Neural cell (in vitro differentiated cells): ENCODE measurements at regions not wholly inside any gene's neighbourhood (a gene's known extent, or its start where the extent isn't known, plus 50 kb on each side); places are given as distances from the start of the nearest gene placed in this dataset.

Experiments
- H2AFZ ChIP-seq: fragments of 200-600, 300-800 bp; sonication (generic), shearing (Covaris generic); 2 replicates; pipeline ENCODE4 v1.6.0; 2014; ENCODE audit warnings: low read depth, mild to moderate bottlenecking, antibody characterized with exemption, low read length, moderate library complexity
- H3F3A ChIP-seq: fragments of 200-600 bp; shearing (Covaris generic); 2 replicates; pipeline ENCODE4 v1.6.1; 2016; ENCODE audit warnings: mild to moderate bottlenecking, moderate library complexity, mixed read lengths, antibody characterized with exemption, low read length; ENCODE audit not compliant: insufficient read depth, poor library complexity, severe bottlenecking
- H3K27ac ChIP-seq: fragments of 200-600, 300-800 bp; sonication (generic), shearing (Covaris generic); 2 replicates; pipeline ENCODE4 v1.5.1; 2014; ENCODE audit warnings: mild to moderate bottlenecking, low read length, moderate library complexity
- H3K27me3 ChIP-seq: fragments of 300-800, 200-600 bp; sonication (generic), shearing (Covaris generic); 2 replicates; pipeline ENCODE4 v1.6.0; 2014; ENCODE audit warnings: mild to moderate bottlenecking, low read depth, low read length, moderate library complexity; ENCODE audit not compliant: insufficient read depth
- H3K36me3 ChIP-seq: fragments of 300-800, 200-600 bp; sonication (generic), shearing (Covaris generic); 2 replicates; pipeline ENCODE4 v1.5.1; 2014; ENCODE audit warnings: mild to moderate bottlenecking, antibody characterized with exemption, low read length, moderate library complexity; ENCODE audit not compliant: insufficient read depth
- H3K4me2 ChIP-seq: fragments of 300-800, 200-600 bp; sonication (generic), shearing (Covaris generic); 2 replicates; pipeline ENCODE4 v1.6.0; 2014; ENCODE audit warnings: mild to moderate bottlenecking, low read length
- H3K4me3 ChIP-seq: fragments of 300-800, 200-600 bp; sonication (generic), shearing (Covaris generic); 2 replicates; pipeline ENCODE4 v1.5.1; 2014; ENCODE audit warnings: mild to moderate bottlenecking, low read length, moderate library complexity
- H3K79me2 ChIP-seq: fragments of 200-600 bp; shearing (Covaris generic); replicated peaks from 2 replicates; pipeline ENCODE4 v1.6.0; 2014; ENCODE audit warnings: mild to moderate bottlenecking, low read length, moderate library complexity; ENCODE audit not compliant: insufficient read depth
- H3K9ac ChIP-seq: fragments of 300-800, 200-600 bp; sonication (generic), shearing (Covaris generic); 2 replicates; pipeline ENCODE4 v1.6.1; 2016; ENCODE audit warnings: mild to moderate bottlenecking, low read length, mixed read lengths
- H3K9me2 ChIP-seq: fragments of 200-600 bp; shearing (Covaris generic); 2 replicates; pipeline ENCODE4 v1.6.1; 2016; ENCODE audit warnings: mild to moderate bottlenecking, low read length, mixed read lengths; ENCODE audit not compliant: insufficient read depth
- H3K9me3 ChIP-seq: fragments of 200-600, 300-800 bp; sonication (generic), shearing (Covaris generic); 2 replicates; pipeline ENCODE4 v1.6.1; 2016; ENCODE audit warnings: mild to moderate bottlenecking, mixed run types, low read length, moderate library complexity, mixed read lengths
- H4K20me1 ChIP-seq: fragments of 200-600 bp; shearing (Covaris generic); 2 replicates; pipeline ENCODE4 v1.6.1; 2016; ENCODE audit warnings: mild to moderate bottlenecking, mixed run types; ENCODE audit not compliant: insufficient read depth
- CTCF ChIP-seq: fragments of 450-650 bp; IDR thresholded peaks from 2 replicates; pipeline ENCODE4 v1.5.1; 2014; ENCODE audit warnings: antibody characterized with exemption, mild to moderate bottlenecking, moderate library complexity; ENCODE audit not compliant: poor library complexity, severe bottlenecking
- EP300 ChIP-seq: fragments of 450-650 bp; conservative IDR thresholded peaks from 2 replicates; pipeline ENCODE4 v1.6.1; 2014; ENCODE audit warnings: antibody characterized with exemption, mild to moderate bottlenecking, moderate library complexity; ENCODE audit not compliant: poor library complexity, severe bottlenecking
- EZH2 ChIP-seq: fragments of 200-600, 300-800 bp; shearing (Covaris generic), sonication (generic); IDR thresholded peaks from 2 replicates; pipeline ENCODE4 v1.6.1; 2014; ENCODE audit warnings: antibody characterized with exemption, low read length, borderline replicate concordance, mild to moderate bottlenecking; ENCODE audit not compliant: insufficient read depth, poor library complexity, severe bottlenecking
- MXI1 ChIP-seq: fragments of 450-650 bp; conservative IDR thresholded peaks from 2 replicates; pipeline ENCODE4 v1.6.1; 2014; ENCODE audit warnings: antibody characterized with exemption, mild to moderate bottlenecking; ENCODE audit not compliant: poor library complexity, severe bottlenecking
- POLR2AphosphoS5 ChIP-seq: IDR thresholded peaks from 2 replicates; pipeline ENCODE4 v1.6.1; 2012
- RAD21 ChIP-seq: fragments of 450-650 bp; conservative IDR thresholded peaks from 2 replicates; pipeline ENCODE4 v1.6.1; 2014; ENCODE audit warnings: antibody characterized with exemption, mild to moderate bottlenecking, moderate library complexity
- REST ChIP-seq: IDR thresholded peaks from 2 replicates; pipeline ENCODE4 v1.6.1; 2012; ENCODE audit warnings: borderline replicate concordance
- SMC3 ChIP-seq: fragments of 450-650 bp; conservative IDR thresholded peaks from 2 replicates; pipeline ENCODE4 v1.6.1; 2014; ENCODE audit warnings: antibody characterized with exemption, mild to moderate bottlenecking, moderate library complexity; ENCODE audit not compliant: poor library complexity
- TAF1 ChIP-seq: IDR thresholded peaks from 2 replicates; pipeline ENCODE4 v1.6.1; 2012; ENCODE audit warnings: low read depth

- no peaks in the 10 kb centered on the region for H3F3A ChIP-seq
- no peak overlapping the region for H3K9ac ChIP-seq
- no peaks in the 10 kb centered on the region for H3K36me3 ChIP-seq
- H3K9me3 ChIP-seq, result no peaks in the 10 kb centered on the region
- H4K20me1 ChIP-seq, result no peaks in the 10 kb centered on the region
- no peaks in the 10 kb centered on the region for H3K27me3 ChIP-seq
- H2AFZ ChIP-seq, result no peak overlapping the region
- no peak overlapping the region for H3K27ac ChIP-seq
- H3K9me2 ChIP-seq, result no peaks in the 10 kb centered on the region
- no peak overlapping the region for H3K4me3 ChIP-seq
- H3K4me2 ChIP-seq, result no peak overlapping the region
- no peaks in the 10 kb centered on the region for H3K79me2 ChIP-seq
- no peak for TF ChIP-seq REST
- no peak for TF ChIP-seq SMC3
- no peak for TF ChIP-seq EZH2
- no peak for TF ChIP-seq TAF1
- TF ChIP-seq EP300, result no peak
- TF ChIP-seq MXI1, result no peak
- TF ChIP-seq CTCF, result no peak
- no peak for TF ChIP-seq RAD21
- no peak for TF ChIP-seq POLR2AphosphoS5
Observed at GRCh38 chr3:152719264-152719663, 115.7 kb upstream of the P2RY1 start.

GRCh38 chr3:152720951-152721718 lies 113.8 kb upstream of the P2RY1 start:
- H3F3A ChIP-seq, result no peaks in the 10 kb centered on the region
- H3K36me3 ChIP-seq, result no peaks in the 10 kb centered on the region
- H2AFZ ChIP-seq, result no peak overlapping the region
- H3K9me2 ChIP-seq, result no peaks in the 10 kb centered on the region
- no peaks in the 10 kb centered on the region for H3K9me3 ChIP-seq
- peak; percentile 57 for TF ChIP-seq POLR2AphosphoS5
- TF ChIP-seq RAD21, result no peak
- peak; percentile 53 for TF ChIP-seq EP300
- no peak overlapping the region for H3K4me3 ChIP-seq
- H4K20me1 ChIP-seq, result no peaks in the 10 kb centered on the region
- H3K27ac ChIP-seq, result no peak overlapping the region
- no peaks in the 10 kb centered on the region for H3K27me3 ChIP-seq
- H3K9ac ChIP-seq, result no peak overlapping the region
- no peaks in the 10 kb centered on the region for H3K79me2 ChIP-seq
- no peak overlapping the region for H3K4me2 ChIP-seq
